NCI-H1048 (cell line): ENCODE measurements at regions not wholly inside any gene's neighbourhood (a gene's known extent, or its start where the extent isn't known, plus 50 kb on each side); places are given as distances from the start of the nearest gene placed in this dataset.
"Not testable (repeated sequence)": the region's sequence is repeated elsewhere in the genome, so short reads cannot be mapped to it uniquely, and the experiment has no call there.

Experiments used
- DNase-seq: peaks from one replicate; lab custom pipeline; 2025; lab: John Stamatoyannopoulos, UW

DNA sequence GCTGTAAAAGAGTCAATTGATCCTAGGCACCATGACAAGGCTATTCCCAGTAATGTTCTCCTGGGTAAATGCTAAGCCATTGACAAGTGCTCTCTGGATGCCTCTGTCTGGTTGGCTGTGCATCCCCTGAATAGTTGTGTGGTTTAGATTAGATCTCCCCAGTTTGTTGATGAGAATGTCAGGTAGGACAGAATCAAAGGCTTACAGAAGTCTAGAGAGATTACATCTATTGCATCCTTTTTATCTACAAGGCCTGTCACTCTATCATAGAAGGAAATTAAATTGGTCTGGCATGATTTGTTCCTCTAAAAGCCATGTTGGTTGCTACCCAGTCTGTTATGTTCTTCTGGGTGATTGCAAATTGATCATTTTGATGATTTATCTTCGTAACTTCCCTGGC is 548.3 kb downstream of the GATA3 start:
- DNase-seq, result no peak

DNA sequence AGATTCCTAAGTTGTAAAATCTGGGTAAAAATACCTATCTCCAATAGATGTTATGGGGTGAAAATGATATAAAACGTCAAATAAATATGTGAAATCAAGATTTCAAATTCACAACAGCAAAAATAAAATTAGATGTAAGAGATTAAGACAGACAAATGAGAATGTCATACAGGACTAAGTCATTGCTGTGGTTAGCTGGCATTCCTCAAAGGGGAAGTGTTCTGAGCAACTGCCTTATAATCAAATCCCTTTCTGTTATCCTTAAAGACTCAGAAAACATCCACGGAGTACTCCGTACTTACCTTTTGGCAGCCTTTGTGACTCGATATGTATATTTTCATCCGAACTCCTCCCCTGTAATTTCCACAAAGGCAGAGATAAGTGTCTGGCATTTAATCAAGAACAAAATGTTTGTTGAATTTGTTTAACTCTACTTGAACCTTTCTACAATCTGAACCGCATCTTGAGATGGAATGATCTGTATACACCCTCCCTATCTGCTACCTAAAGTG is 559.6 kb downstream of the GATA3 start:
- no peak for DNase-seq

DNA sequence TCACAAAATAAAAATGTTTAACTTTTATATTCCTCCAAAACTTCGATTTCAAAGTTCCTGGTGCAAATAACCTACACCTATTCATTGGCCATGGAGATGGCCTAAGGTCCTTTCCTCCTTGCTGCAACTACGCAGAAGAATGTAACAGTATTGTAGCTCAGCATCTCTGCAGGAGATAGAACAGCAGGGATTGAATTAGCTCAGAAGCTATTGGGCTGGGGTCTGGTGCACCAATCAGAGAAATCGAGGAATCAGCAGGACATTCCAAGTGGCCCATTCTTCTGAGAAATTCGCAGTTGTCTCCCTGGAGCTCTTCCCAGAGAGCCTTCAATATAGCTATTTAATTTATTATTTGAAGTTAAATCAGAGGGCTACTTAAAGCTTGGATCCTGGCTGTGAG is 560.6 kb downstream of the GATA3 start:
- DNase-seq, result no peak

DNA sequence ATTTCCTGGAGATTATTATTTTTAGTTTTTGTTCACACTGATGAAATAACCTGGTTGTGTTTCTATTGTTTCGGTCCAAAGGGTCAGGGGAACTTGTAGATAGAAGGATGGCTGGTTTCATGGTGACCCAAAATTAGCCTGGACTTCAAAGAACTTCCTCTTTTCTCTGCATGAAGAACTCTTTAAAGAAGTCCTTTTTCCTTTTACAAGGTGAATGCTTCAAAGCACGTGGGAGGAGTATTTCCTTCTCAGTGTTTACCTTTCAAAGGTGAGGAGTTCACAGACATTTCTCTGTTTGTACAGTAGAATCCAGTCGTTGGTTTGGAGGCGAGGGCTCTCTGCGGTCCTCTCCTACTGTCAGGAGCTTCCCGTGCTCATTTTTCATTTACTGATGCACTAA is 561.7 kb downstream of the GATA3 start:
- no peak for DNase-seq

DNA sequence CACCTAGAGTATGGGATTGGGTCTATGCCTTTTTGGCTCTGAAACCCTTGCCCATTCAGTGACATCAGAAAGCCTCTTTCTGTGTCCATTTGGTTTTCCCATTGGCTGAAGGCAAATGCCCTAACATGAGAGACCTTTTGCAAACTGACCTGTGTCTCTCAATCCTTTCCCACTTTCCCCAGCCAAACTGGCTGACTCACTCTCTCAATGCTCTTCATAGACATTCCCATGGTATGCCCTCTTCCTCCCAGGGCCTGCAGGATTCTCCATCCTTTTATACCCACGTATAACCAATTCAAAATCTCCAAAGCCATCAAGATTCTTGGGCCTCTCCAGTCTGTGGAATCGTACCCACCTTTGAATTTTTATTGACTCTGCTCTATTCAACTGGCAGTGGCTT is 563.3 kb downstream of the GATA3 start:
- no peak for DNase-seq

DNA sequence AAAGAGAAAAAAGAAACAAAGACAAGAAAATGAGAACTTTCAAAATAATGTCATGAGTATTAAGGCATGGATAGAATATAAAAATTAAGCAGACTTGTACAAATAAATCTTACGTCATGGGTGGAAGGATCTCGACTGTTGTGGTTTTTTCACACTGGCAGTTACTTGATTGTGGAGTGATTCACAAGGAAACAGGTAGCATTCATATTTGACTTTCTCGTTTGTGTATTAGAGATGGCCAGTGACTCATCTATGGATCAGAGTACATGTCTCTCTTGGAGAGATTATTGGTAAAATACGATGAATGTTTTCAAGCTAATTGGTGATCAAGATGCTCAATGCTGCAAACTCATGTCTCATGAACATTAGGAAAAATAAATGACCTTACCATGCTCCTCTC is 564.3 kb downstream of the GATA3 start:
- no peak for DNase-seq

DNA sequence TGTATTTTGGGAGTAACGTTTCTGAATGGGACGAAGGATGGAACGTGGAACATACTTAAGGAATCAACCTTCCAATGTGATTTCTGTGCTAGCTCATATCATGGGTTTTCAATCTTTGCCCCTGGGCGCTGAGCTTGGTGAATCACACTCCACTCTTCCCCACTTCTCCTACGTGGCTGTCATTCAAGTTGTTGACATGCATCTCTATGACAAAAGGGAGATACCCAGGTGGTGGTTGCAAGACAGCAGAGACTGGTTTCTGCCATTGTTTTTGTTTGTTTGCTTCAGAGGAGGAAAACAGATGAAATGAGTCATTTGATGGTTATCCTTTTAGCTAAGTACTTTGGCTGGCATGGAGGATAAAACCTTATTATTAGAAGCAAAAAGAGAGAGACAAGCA is 573.9 kb downstream of the GATA3 start:
- no peak for DNase-seq

DNA sequence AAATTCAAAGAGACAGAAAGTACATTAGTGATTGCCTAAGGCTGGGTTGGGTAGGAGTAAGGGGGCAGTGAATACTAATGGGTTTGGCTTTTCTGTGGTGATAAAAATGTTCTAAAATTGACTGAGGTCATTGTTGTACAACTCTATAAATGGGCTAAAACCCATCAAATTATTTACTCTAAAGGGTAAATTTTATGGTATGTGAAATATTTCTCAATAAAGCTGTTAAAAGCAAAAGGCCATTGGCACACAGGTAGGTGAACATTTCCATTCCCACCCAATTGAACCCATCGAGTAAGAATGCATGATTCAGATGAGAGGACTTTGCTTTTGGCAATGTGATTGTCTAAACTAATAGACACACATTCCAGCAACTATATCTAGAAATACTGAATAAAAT is 579.4 kb downstream of the GATA3 start:
- no peak for DNase-seq

DNA sequence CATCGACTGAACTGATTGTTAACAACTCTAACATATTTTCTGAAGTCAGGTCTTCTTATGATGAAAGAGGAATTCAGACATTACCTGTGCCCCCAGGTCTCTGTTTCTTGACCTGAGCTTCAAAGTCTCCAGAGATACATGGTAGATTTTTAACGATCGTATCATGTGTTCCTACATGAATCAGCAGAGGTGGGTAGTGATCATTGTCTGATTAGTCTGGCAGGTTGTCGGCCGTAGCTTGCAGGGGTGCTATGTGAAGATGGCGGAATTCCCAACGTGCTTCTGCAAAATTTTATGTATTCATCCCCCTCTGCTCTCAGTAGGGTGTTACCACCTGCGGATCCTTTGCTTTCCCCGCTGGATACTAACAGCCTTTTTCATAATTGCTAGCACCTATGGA is 581.9 kb downstream of the GATA3 start:
- no peak for DNase-seq

DNA sequence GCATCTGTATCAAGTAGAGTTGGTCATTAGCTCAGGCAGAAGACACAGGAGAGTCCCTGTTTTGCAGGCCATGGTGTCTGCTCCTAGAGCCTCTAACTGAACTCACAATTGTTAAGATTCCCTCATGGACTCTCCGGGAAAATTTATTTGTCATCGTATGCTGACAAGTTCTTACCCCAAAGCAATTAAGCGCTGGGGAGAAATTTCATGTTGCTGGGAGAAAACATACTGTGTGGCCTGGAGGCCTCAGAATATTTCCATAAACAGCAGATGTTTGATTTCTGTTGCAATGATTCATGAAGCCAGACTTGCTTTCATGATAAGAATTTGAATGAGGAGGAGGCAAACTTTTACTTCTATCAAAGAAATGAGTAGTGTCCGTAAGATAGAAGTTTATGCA is 583.2 kb downstream of the GATA3 start:
- DNase-seq, result no peak

DNA sequence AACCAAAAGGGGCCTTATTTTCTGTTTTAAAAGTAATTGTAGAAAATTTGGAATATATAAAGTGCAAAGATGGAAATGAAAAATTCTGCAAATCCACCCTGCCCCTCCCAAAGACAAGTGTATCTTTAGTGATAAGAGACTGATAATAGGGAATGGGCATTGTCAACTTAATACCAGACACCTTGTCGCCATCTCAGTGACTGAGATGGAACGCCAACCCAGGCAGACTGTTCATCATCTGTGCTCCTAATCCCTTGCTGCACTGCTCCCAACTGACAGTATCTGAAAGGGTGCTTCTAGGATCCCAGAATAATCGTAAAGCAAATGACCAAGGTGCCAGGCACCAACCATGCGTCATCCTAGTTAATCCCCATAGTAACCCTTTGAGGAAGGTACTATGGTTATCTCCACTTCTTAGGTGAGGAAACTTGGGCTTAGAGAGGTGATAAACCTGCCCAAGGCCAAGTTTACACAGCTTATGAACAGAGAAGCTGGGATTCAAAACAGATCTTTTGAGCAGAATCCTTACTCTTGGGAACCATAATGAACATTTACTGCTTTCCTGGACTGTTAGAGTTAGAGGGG is 583.7 kb downstream of the GATA3 start:
- DNase-seq, result no peak

DNA sequence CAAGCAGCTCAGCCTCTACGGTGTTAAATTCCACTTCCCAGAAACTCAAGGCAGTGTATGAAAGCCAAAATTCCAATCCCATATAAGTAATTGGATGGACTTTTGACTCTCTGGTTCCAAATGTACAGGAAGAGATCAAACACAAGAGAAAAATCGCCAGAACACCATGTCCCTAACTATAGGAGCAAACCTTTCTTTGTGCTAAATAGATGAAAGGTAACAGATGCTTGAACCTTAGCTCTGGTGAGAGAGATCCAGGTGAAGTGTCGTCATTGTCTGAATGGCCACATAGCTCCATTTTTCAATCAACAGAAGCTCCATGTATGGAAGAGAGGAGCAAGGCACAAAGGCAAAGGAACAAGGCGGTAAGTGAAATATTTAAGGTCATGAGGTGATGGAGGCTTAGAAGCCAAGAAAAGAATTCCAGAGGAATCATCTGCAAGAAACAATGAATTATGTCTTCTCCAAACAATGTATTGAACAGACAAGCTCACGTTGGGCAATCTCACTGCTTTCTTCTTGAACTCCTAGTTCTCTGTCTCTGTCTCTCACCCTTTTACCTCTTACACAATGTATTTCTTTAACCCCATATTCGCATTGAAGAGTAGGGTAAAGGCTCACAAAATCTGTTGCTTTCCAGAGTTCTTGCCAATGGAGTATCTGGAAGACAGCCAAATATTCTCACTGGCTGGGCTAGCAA is 585.1 kb downstream of the GATA3 start:
- no peak for DNase-seq

DNA sequence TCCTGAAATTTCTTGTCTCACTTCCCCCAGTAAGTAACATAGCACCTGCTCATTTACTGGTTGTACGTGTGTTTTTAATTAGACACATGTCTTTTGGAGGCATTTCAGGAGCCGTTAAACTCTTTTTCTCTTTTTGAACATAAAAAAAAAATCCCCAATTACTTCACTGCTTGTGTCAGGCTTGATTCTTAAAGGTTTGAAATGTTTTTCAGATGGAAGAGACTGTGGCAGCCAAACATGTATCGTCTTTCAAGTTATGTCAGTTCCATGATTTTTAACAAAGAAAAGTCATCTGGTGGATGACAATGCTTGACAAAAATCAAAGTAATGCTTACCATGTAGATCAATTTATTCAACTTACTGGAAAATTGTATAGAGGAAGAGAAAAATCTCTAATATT is 585.8 kb downstream of the GATA3 start:
- DNase-seq, result no peak

DNA sequence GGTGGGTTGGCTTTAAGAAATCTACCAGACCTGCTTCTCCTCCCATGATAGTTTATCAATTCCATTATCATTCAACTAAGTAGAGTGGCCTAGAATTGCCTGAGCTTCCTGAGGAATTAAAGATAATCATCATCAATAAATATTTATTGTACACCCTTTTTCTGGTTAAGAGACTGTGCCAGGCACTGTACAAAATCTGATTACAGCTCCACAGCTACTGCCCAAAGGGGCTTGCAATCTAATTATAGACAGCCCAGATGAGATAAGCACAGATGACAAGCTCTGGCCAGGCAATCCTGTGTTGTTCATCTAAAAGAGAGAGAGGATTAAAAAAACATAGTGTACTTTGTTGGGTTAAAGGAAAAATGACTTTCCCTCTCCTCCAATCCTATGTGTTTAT is 586.4 kb downstream of the GATA3 start:
- no peak for DNase-seq

DNA sequence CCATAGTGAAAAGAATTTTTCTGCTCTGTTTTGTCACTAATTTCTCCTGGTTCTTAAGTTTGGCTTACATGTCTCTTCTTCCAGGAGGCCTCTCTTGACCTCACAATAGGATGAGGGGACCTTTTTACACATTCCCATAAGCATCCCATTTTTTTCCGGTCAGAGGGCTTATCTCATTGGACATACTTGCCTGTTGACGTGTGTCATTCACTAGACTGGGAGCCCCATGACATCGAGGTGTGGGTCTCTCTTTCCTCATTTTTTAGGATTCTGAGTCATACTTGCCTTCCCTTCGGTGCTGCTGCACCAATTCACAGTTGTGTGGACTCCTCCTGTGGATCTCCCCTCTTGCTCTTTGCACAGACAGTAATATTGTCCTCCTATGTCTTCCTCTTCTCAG is 601.8 kb downstream of the GATA3 start:
- no peak for DNase-seq

DNA sequence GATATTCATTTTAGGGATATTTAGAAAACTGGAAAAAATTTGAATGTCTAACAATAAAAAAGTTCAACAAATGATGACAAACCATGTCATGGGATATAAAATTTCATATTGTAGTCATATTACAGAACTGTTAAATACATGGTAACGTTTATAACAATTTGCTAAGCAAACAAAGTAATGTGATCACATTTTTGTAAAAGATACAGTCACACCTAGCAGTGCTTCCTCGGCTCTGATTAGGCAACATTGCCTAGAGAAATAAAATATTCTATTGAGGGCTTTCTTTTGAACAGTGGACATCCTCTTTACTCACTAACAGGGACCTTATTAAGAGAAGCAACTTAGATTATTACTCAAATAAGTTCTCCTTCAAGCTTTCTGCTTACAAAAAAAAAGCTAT is 605.5 kb downstream of the GATA3 start:
- DNase-seq, result no peak

DNA sequence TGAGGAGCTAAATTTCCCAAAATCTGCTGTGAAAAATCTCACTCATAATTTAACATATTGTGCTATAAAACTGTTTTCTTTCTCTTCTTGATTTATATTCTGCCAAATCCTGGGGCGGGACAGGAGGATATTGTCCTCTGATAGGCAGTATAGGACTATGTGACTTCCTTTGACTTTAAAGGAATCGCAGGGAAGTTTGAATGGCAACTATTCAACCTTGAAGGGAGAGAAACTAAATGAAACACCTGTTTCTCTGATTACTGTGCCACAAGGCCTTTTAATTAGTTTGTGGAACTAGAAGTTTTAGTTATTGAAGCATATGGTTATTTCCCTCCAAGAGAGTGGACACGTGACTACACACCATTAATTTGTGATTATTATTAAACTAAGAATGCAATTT is 607.4 kb downstream of the GATA3 start:
- no peak for DNase-seq

DNA sequence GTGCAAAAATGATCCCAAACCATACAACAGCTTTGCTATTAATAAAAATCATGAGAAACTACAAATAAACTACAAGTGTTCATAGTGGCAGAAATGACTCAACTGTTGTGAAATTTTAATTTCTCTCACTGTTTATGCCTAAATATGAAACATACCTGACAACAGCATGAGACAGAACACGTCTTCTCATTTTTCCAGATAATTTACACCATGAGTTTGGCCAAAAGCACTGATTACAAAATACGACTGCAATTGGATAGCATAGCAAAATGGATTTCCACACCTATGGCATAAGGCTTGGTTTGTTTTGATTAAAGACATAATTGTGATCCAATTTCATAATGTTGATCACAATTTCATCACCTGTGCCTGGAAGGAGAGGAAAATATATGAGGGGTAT is 608.6 kb downstream of the GATA3 start:
- no peak for DNase-seq

DNA sequence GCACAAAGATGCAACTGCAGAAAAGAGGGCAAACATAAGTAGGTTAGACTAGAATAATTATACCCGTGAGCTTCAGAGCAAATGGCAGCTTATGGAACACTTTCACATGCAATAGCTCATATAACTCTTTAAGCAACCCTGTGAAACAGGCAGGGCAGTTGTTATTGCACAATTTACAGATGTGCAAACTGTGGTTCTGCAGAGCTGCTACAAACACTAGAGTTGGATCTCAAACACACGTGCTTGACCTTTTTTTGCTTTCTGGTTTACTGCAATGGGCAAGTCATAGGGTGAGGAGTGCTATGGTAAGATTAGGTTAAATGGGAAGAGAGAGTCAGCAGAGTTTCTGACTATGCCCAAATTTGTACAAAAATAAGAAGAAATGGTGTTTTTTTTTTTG is 610.8 kb downstream of the GATA3 start:
- no peak for DNase-seq

DNA sequence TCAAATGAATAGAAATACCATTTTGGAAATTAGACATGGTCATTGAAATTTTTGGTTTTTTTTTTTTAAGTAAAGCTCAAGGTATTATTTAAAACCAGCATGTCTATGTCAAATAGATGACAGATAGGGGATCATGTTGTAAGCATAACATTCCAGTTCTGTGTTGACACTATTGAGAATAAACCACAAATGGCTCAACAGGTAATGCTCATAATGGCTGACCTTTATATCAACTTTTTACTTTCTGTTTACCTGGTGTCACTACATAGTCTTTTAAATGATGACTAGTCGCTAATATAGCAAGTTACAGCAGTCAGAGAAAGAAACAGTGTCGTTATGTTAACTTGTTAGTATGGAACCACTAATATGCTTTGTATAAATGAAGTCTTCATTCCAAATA is 616.0 kb downstream of the GATA3 start:
- no peak for DNase-seq

DNA sequence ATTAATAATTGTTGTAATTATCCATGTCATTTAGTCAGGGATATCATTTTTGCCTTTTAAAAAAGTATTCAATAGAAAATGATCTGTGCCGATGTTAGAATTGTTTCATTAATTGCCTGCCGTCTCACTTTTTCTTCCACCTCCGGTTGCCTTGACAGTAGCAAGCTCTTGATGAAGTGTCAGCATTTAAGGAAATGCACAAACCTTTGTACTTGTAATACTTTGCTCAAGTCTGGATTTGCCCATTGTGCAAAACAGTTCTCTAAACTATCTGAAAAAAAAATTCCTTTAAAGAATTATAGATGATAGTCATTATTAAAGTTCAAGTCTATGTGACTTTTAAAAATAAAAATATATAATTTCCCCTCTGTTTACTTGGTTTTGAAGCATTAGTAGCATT is 619.7 kb downstream of the GATA3 start:
- DNase-seq, result no peak

DNA sequence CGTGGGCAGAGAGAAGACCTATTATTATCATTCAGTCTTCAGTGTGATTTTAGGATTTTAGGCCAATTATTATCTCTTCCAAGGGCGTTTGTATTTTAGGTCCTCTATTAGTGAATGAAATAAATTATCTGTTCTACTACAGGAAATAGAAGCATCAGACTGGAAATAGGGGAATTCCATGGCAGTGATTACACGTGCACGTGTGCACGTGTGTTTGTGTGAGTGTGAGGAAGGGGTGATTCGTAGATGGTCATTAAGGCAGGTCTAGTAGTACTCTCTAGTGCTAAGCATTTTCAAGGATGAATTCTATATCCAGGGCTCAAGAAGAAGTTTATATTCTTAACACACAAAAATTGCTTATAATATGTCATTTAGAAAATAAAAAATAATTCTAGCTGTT is 623.2 kb downstream of the GATA3 start:
- no peak for DNase-seq

DNA sequence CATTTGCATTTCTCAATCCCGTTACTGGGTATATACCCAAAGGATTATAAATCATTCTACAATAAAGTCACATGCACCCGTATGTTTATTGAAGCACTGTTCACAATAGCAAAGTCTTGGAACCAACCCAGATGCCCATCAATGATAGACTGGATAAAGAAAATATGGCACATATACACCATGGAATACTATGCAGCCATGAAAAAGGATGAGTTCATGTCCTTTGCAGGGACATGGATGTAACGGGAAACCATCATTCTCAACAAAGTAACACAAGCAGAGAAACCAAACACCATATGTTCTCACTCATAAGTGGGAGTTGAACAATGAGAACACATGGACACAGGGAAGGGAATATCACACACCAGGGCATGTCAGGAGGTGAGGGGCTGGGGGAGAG is 630.4 kb downstream of the GATA3 start:
- not testable (repeated sequence) for DNase-seq

DNA sequence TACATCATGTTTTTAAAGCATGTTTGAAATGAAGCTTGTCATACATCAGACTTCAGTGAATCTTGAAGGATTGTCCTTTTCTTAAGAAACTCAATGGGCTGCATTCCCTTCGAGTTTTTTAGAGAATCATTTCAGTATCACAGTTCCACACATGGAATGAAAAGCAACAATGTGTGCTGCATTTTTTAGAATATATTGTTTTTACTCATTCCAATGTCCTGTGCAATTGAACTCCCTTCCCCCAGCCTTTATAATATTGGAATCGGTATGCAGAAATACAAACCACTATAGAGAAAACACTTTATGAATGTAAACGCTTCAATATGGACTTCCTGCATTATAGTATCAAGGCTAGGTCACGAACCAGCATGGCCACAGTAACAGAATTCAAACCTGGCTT is 634.4 kb downstream of the GATA3 start:
- DNase-seq, result no peak
